ENCODE measurements at regions not wholly inside any gene's neighbourhood (a gene's known extent, or its start where the extent isn't known, plus 50 kb on each side); places are given as distances from the start of the nearest gene placed in this dataset.

- Histone ChIP-seq H3K36me3 (ENCODE audit: control insufficient read depth in 3 of 3, insufficient read depth in 3 of 3, low read length in 3 of 3) (no peaks in the 10 kb centered on the region), H3K9me3 (ENCODE audit: control insufficient read depth in 3 of 3, low read length in 3 of 3) (no peaks in the 10 kb centered on the region), H3K27ac (ENCODE audit: low read depth, low read length) (no peak overlapping the region), H3K4me1 (ENCODE audit: control insufficient read depth in 3 of 3, insufficient read depth in 3 of 3, low read length in 3 of 3) (no peaks in the 10 kb centered on the region), H3K9ac (ENCODE audit: low read depth in 1 of 3, low read length in 3 of 3) (no peak overlapping the region), H3K4me3 (ENCODE audit: low read length in 3 of 3) (no peak overlapping the region), H3K27me3 (ENCODE audit: control insufficient read depth in 3 of 3, insufficient read depth in 3 of 3, low read length in 3 of 3) (peaks cover 0 to 4% (median 0%) of the 10 kb centered on the region in 3 donors)
These were observed 192.1 kb upstream of the MGMT start for GRCh38 chr10:129274748-129275474.

DNA sequence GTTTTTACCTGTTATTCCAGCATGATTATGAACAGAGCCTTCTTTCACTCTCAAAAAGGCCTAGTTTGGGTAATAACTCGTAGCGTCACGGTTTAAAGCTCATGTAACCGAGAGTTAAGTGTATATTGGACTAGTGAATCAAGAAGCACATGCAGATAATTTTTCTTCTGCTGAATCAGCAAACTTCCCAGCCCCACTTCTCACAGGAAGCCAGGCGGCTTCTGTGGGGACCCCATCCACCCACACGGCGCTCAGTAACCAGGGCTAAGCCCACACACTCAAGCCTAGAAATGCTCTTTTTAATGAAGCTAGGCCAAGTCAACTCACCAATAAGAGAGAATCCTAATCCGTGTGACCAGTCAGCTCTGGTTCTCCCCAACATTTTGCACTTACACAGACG, 191.2 kb upstream of the MGMT start:
- Histone ChIP-seq H3K4me3 (ENCODE audit: low read length in 3 of 3) (no peak overlapping the region), H3K27ac (ENCODE audit: low read depth, low read length) (no peak overlapping the region), H3K9ac (ENCODE audit: low read depth in 1 of 3, low read length in 3 of 3) (no peak overlapping the region), H3K9me3 (ENCODE audit: control insufficient read depth in 3 of 3, low read length in 3 of 3) (no peaks in the 10 kb centered on the region), H3K36me3 (ENCODE audit: control insufficient read depth in 3 of 3, insufficient read depth in 3 of 3, low read length in 3 of 3) (no peaks in the 10 kb centered on the region), H3K27me3 (ENCODE audit: control insufficient read depth in 3 of 3, insufficient read depth in 3 of 3, low read length in 3 of 3) (peaks cover 0 to 4% (median 0%) of the 10 kb centered on the region in 3 donors), H3K4me1 (ENCODE audit: control insufficient read depth in 3 of 3, insufficient read depth in 3 of 3, low read length in 3 of 3) (no peaks in the 10 kb centered on the region)

- Histone ChIP-seq H3K4me3 (ENCODE audit: low read length in 3 of 3) (no peak overlapping the region), H3K27ac (ENCODE audit: low read depth, low read length) (no peak overlapping the region), H3K4me1 (ENCODE audit: control insufficient read depth in 3 of 3, insufficient read depth in 3 of 3, low read length in 3 of 3) (no peaks in the 10 kb centered on the region), H3K36me3 (ENCODE audit: control insufficient read depth in 3 of 3, insufficient read depth in 3 of 3, low read length in 3 of 3) (no peaks in the 10 kb centered on the region), H3K9ac (ENCODE audit: low read depth in 1 of 3, low read length in 3 of 3) (no peak overlapping the region), H3K9me3 (ENCODE audit: control insufficient read depth in 3 of 3, low read length in 3 of 3) (no peaks in the 10 kb centered on the region), H3K27me3 (ENCODE audit: control insufficient read depth in 3 of 3, insufficient read depth in 3 of 3, low read length in 3 of 3) (peaks cover 0 to 4% (median 0%) of the 10 kb centered on the region in 3 donors)
These were observed 190.0 kb upstream of the MGMT start for GRCh38 chr10:129277084-129277483.

DNA sequence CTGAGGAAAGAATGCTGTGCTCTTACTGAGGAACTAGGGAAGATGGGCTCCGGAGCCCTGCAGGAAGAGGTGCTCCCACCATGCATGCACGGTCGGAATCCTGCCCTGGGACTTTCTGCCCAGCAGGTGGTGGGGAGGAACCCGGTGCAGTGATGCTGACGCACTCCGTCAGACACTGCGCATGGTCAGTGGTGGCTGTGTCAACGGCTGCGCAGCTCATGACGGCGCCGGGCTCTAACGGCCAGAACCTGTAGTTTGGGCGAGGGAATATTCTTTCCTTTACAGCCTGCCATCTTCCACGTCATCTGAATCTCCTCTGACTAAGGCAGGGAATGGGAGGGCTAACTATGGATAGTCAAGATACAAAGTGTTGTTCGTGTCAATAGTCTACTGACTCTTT, 189.2 kb upstream of the MGMT start:
- H3K27me3 ChIP-seq (ENCODE audit: control insufficient read depth in 3 of 3, insufficient read depth in 3 of 3, low read length in 3 of 3) = peaks cover 0 to 4% (median 0%) of the 10 kb centered on the region in 3 donors
- peaks cover 0 to 3% (median 0%) of the 10 kb centered on the region in 3 donors for H3K9me3 ChIP-seq (ENCODE audit: control insufficient read depth in 3 of 3, low read length in 3 of 3)

GRCh38 chr10:129278686-129279085, 188.4 kb upstream of the MGMT start:
- H3K36me3 ChIP-seq (ENCODE audit: control insufficient read depth in 3 of 3, insufficient read depth in 3 of 3, low read length in 3 of 3) = no peaks in the 10 kb centered on the region
- no peaks in the 10 kb centered on the region for H3K4me1 ChIP-seq (ENCODE audit: control insufficient read depth in 3 of 3, insufficient read depth in 3 of 3, low read length in 3 of 3)
- H3K27me3 ChIP-seq (ENCODE audit: control insufficient read depth in 3 of 3, insufficient read depth in 3 of 3, low read length in 3 of 3) = peaks cover 0 to 4% (median 0%) of the 10 kb centered on the region in 3 donors
- H3K9ac ChIP-seq (ENCODE audit: low read depth in 1 of 3, low read length in 3 of 3) = no peak overlapping the region
- no peak overlapping the region for H3K27ac ChIP-seq (ENCODE audit: low read depth, low read length)
- H3K4me3 ChIP-seq (ENCODE audit: low read length in 3 of 3) = no peak overlapping the region
- peaks cover 0 to 3% (median 0%) of the 10 kb centered on the region in 3 donors for H3K9me3 ChIP-seq (ENCODE audit: control insufficient read depth in 3 of 3, low read length in 3 of 3)

More for the DNA sequence above, 189.2 kb upstream of the MGMT start:
- no peaks in the 10 kb centered on the region for H3K36me3 ChIP-seq (ENCODE audit: control insufficient read depth in 3 of 3, insufficient read depth in 3 of 3, low read length in 3 of 3)
- H3K9ac ChIP-seq (ENCODE audit: low read depth in 1 of 3, low read length in 3 of 3) = no peak overlapping the region
- no peak overlapping the region for H3K4me3 ChIP-seq (ENCODE audit: low read length in 3 of 3)
- H3K27ac ChIP-seq (ENCODE audit: low read depth, low read length) = no peak overlapping the region
- H3K4me1 ChIP-seq (ENCODE audit: control insufficient read depth in 3 of 3, insufficient read depth in 3 of 3, low read length in 3 of 3) = no peaks in the 10 kb centered on the region

- H3K4me1 ChIP-seq (ENCODE audit: control insufficient read depth in 3 of 3, insufficient read depth in 3 of 3, low read length in 3 of 3) = no peaks in the 10 kb centered on the region
- peaks cover 0 to 3% (median 0%) of the 10 kb centered on the region in 3 donors for H3K9me3 ChIP-seq (ENCODE audit: control insufficient read depth in 3 of 3, low read length in 3 of 3)
- no peaks in the 10 kb centered on the region for H3K36me3 ChIP-seq (ENCODE audit: control insufficient read depth in 3 of 3, insufficient read depth in 3 of 3, low read length in 3 of 3)
- H3K9ac ChIP-seq (ENCODE audit: low read depth in 1 of 3, low read length in 3 of 3) = no peak overlapping the region
- H3K27ac ChIP-seq (ENCODE audit: low read depth, low read length) = no peak overlapping the region
- no peak overlapping the region for H3K4me3 ChIP-seq (ENCODE audit: low read length in 3 of 3)
- peaks cover 0 to 4% (median 0%) of the 10 kb centered on the region in 3 donors for H3K27me3 ChIP-seq (ENCODE audit: control insufficient read depth in 3 of 3, insufficient read depth in 3 of 3, low read length in 3 of 3)
These were observed 187.4 kb upstream of the MGMT start for GRCh38 chr10:129279446-129280154.

GRCh38 chr10:129280155-129280502, 186.9 kb upstream of the MGMT start:
- Histone ChIP-seq H3K4me1 (ENCODE audit: control insufficient read depth in 3 of 3, insufficient read depth in 3 of 3, low read length in 3 of 3) (no peaks in the 10 kb centered on the region), H3K27ac (ENCODE audit: low read depth, low read length) (no peak overlapping the region), H3K36me3 (ENCODE audit: control insufficient read depth in 3 of 3, insufficient read depth in 3 of 3, low read length in 3 of 3) (no peaks in the 10 kb centered on the region), H3K4me3 (ENCODE audit: low read length in 3 of 3) (no peak overlapping the region), H3K27me3 (ENCODE audit: control insufficient read depth in 3 of 3, insufficient read depth in 3 of 3, low read length in 3 of 3) (peaks cover 0 to 4% (median 0%) of the 10 kb centered on the region in 3 donors), H3K9me3 (ENCODE audit: control insufficient read depth in 3 of 3, low read length in 3 of 3) (peaks cover 0 to 3% (median 0%) of the 10 kb centered on the region in 3 donors), H3K9ac (ENCODE audit: low read depth in 1 of 3, low read length in 3 of 3) (no peak overlapping the region)

- H3K27me3 ChIP-seq (ENCODE audit: control insufficient read depth in 3 of 3, insufficient read depth in 3 of 3, low read length in 3 of 3) = peaks cover 0 to 4% (median 0%) of the 10 kb centered on the region in 3 donors
- no peaks in the 10 kb centered on the region for H3K4me1 ChIP-seq (ENCODE audit: control insufficient read depth in 3 of 3, insufficient read depth in 3 of 3, low read length in 3 of 3)
- peaks cover 0 to 3% (median 0%) of the 10 kb centered on the region in 3 donors for H3K9me3 ChIP-seq (ENCODE audit: control insufficient read depth in 3 of 3, low read length in 3 of 3)
- no peak overlapping the region for H3K27ac ChIP-seq (ENCODE audit: low read depth, low read length)
- no peak overlapping the region for H3K4me3 ChIP-seq (ENCODE audit: low read length in 3 of 3)
- no peak overlapping the region for H3K9ac ChIP-seq (ENCODE audit: low read depth in 1 of 3, low read length in 3 of 3)
- no peaks in the 10 kb centered on the region for H3K36me3 ChIP-seq (ENCODE audit: control insufficient read depth in 3 of 3, insufficient read depth in 3 of 3, low read length in 3 of 3)
These were observed 186.0 kb upstream of the MGMT start for GRCh38 chr10:129280908-129281586.

- Histone ChIP-seq H3K27ac (ENCODE audit: low read depth, low read length) (no peak overlapping the region), H3K36me3 (ENCODE audit: control insufficient read depth in 3 of 3, insufficient read depth in 3 of 3, low read length in 3 of 3) (no peaks in the 10 kb centered on the region), H3K4me3 (ENCODE audit: low read length in 3 of 3) (no peak overlapping the region), H3K9me3 (ENCODE audit: control insufficient read depth in 3 of 3, low read length in 3 of 3) (peaks cover 0 to 3% (median 0%) of the 10 kb centered on the region in 3 donors), H3K27me3 (ENCODE audit: control insufficient read depth in 3 of 3, insufficient read depth in 3 of 3, low read length in 3 of 3) (no peaks in the 10 kb centered on the region), H3K9ac (ENCODE audit: low read depth in 1 of 3, low read length in 3 of 3) (no peak overlapping the region), H3K4me1 (ENCODE audit: control insufficient read depth in 3 of 3, insufficient read depth in 3 of 3, low read length in 3 of 3) (no peaks in the 10 kb centered on the region)
These were observed 181.6 kb upstream of the MGMT start for GRCh38 chr10:129285459-129285858.

Data from skeletal muscle tissue (tissue), 3 donors.